H1 (cell line): ENCODE measurements at regions not wholly inside any gene's neighbourhood (a gene's known extent, or its start where the extent isn't known, plus 50 kb on each side); places are given as distances from the start of the nearest gene placed in this dataset. TPM values are rescaled to one million over a fixed set of nuclear protein-coding genes. Genes with fewer than 3 reads are reported as not detected.

ENCODE experiments used
- small RNA-seq: library from polyadenylated mRNA; stranded (forward); fragments of <200 nt; extraction: miRNeasy Mini kit (QIAGEN cat#:217004); gene quantifications from one replicate; pipeline ENCODE3, GENCODE V24; 2013; ENCODE audit not compliant: insufficient read depth

Small RNA genes in the stretch of these regions (small RNA-seq; reads per million reads assigned to genes)
- gene AL162151.2: not detected
- not detected for gene RN7SL714P
